T47D (cell line): ENCODE measurements at regions not wholly inside any gene's neighbourhood (a gene's known extent, or its start where the extent isn't known, plus 50 kb on each side); places are given as distances from the start of the nearest gene placed in this dataset.

Source experiments
- DNase-seq, 2 experiments: peaks; one replicate each; pipeline versions ENCODE4 v3.0.0 to v3.0.0-alpha.2; 2011 to 2012; ENCODE audit warnings: low read depth in 1 of 2, low spot score in 1 of 2
- JUND ChIP-seq: IDR thresholded peaks from 2 replicates; pipeline ENCODE4 v1.6.1; 2012; ENCODE audit warnings: low read depth
- in situ Hi-C: cut with HindIII; loops from 2 replicates; pipeline ENCODE4 v1.10.0; 2016; ENCODE audit warnings: low sequenced_read_pairs, low pct_unique_long_range_greater_than_20kb

- no peak for TF ChIP-seq JUND
- in situ Hi-C loops: no loop called here
- no peak for DNase-seq
These were observed 255.8 kb upstream of the GPRIN3 start for GRCh38 chr4:89563431-89563830.

GRCh38 chr4:89562746-89563145, 255.1 kb upstream of the GPRIN3 start:
- in situ Hi-C loops: no loop called here
- TF ChIP-seq JUND: no peak
- DNase-seq: no peak

- in situ Hi-C loops: no loop called here
- DNase-seq: no peak
- no peak for TF ChIP-seq JUND
These were observed 253.4 kb upstream of the GPRIN3 start for GRCh38 chr4:89561048-89561447.

GRCh38 chr4:89558147-89558546, 250.5 kb upstream of the GPRIN3 start:
- in situ Hi-C loops: no loop called here
- no peak for TF ChIP-seq JUND
- peak in 1 of 2 experiments; percentile 1 for DNase-seq

GRCh38 chr4:89556601-89557305, 249.2 kb upstream of the GPRIN3 start:
- DNase-seq: no peak
- in situ Hi-C loops: no loop called here
- no peak for TF ChIP-seq JUND

GRCh38 chr4:89551191-89551590, 243.6 kb upstream of the GPRIN3 start:
- in situ Hi-C loops: no loop called here
- no peak for TF ChIP-seq JUND
- no peak for DNase-seq

GRCh38 chr4:89549907-89550306, 242.3 kb upstream of the GPRIN3 start:
- no peak for TF ChIP-seq JUND
- in situ Hi-C loops: no loop called here
- no peak for DNase-seq

- no peak for DNase-seq
- in situ Hi-C loops: no loop called here
- TF ChIP-seq JUND: no peak
These were observed 237.7 kb upstream of the GPRIN3 start for GRCh38 chr4:89545315-89545714.

GRCh38 chr4:89541998-89542397, 234.4 kb upstream of the GPRIN3 start:
- no peak for TF ChIP-seq JUND
- in situ Hi-C loops: no loop called here
- no peak for DNase-seq

- no peak for TF ChIP-seq JUND
- no peak for DNase-seq
- in situ Hi-C loops: no loop called here
These were observed 232.5 kb upstream of the GPRIN3 start for GRCh38 chr4:89539797-89540711.

- TF ChIP-seq JUND: no peak
- DNase-seq: no peak
- in situ Hi-C loops: no loop called here
These were observed 231.8 kb upstream of the GPRIN3 start for GRCh38 chr4:89539374-89539773.

- no peak for TF ChIP-seq JUND
- in situ Hi-C loops: no loop called here
- no peak for DNase-seq
These were observed 231.3 kb upstream of the GPRIN3 start for GRCh38 chr4:89538886-89539285.

- in situ Hi-C loops: no loop called here
- TF ChIP-seq JUND: no peak
- no peak for DNase-seq
These were observed 230.6 kb upstream of the GPRIN3 start for GRCh38 chr4:89538171-89538570.

GRCh38 chr4:89537281-89537680, 229.7 kb upstream of the GPRIN3 start:
- TF ChIP-seq JUND: no peak
- no peak for DNase-seq
- in situ Hi-C loops: no loop called here
